HepG2 (cell line): ENCODE measurements at regions not wholly inside any gene's neighbourhood (a gene's known extent, or its start where the extent isn't known, plus 50 kb on each side); places are given as distances from the start of the nearest gene placed in this dataset.
A peak's percentile ranks its signal among the peaks of the same experiment; 100 is the strongest.

Experiments used
- ISX ChIP-seq: sonication (generic); formaldehyde crosslinking; conservative IDR thresholded peaks from 2 replicates; pipeline ENCODE4 v1.5.0; 2020; ENCODE audit warnings: missing genetic modification reagents
- REPIN1 ChIP-seq: sonication (generic); formaldehyde crosslinking; IDR thresholded peaks from 2 replicates; pipeline ENCODE4 v1.8.0; 2022; ENCODE audit warnings: missing genetic modification reagents, low read depth, mild to moderate bottlenecking, borderline replicate concordance
- RXRA ChIP-seq: sonication (generic); formaldehyde crosslinking; IDR thresholded peaks from 2 replicates; pipeline ENCODE4 v1.5.1; 2020; ENCODE audit warnings: missing genetic modification reagents
- RXRB ChIP-seq: IDR thresholded peaks from 2 replicates; pipeline ENCODE4 v1.6.1; 2016; ENCODE audit warnings: borderline replicate concordance, missing genetic modification reagents, missing compliant biosample characterization
- SETDB1 ChIP-seq: sonication (generic); formaldehyde crosslinking; IDR thresholded peaks from 2 replicates; pipeline ENCODE4 v1.5.1; 2020; ENCODE audit warnings: missing genetic modification reagents, mild to moderate bottlenecking, borderline replicate concordance
- SMAD3 ChIP-seq: sonication (generic); formaldehyde crosslinking; IDR thresholded peaks from 2 replicates; pipeline ENCODE4 v1.4.0; 2020; ENCODE audit warnings: missing genetic modification reagents
- SSRP1 ChIP-seq: IDR thresholded peaks from 2 replicates; pipeline ENCODE4 v1.6.1; 2016; ENCODE audit warnings: control low read depth
- STAT5B ChIP-seq: sonication (generic); formaldehyde crosslinking; IDR thresholded peaks from 2 replicates; pipeline ENCODE4 v1.4.0; 2020; ENCODE audit warnings: missing genetic modification reagents
- TBX2 ChIP-seq: sonication (generic); formaldehyde crosslinking; IDR thresholded peaks from 2 replicates; pipeline ENCODE4 v1.5.0; 2020; ENCODE audit warnings: missing genetic modification reagents, mild to moderate bottlenecking, borderline replicate concordance
- TCF7 ChIP-seq: sonication (generic); IDR thresholded peaks from 2 replicates; pipeline ENCODE4 v1.6.1; 2016; ENCODE audit warnings: antibody characterized with exemption, low read depth
- ZBTB8A ChIP-seq: sonication (generic); formaldehyde crosslinking; IDR thresholded peaks from 2 replicates; pipeline ENCODE4 v1.4.0; 2020; ENCODE audit warnings: mild to moderate bottlenecking, low read depth, missing genetic modification reagents, borderline replicate concordance
- ZNF441 ChIP-seq: sonication (generic); formaldehyde crosslinking; IDR thresholded peaks from 2 replicates; pipeline ENCODE4 v1.7.0; 2021; ENCODE audit warnings: missing genetic modification reagents, borderline replicate concordance
- ZNF446 ChIP-seq: sonication (generic); formaldehyde crosslinking; IDR thresholded peaks from 2 replicates; pipeline ENCODE4 v1.5.0; 2020; ENCODE audit warnings: mild to moderate bottlenecking, missing genetic modification reagents
- ZNF672 ChIP-seq: sonication (generic); formaldehyde crosslinking; IDR thresholded peaks from 2 replicates; pipeline ENCODE4 v1.8.1; 2022; ENCODE audit warnings: missing genetic modification reagents
- ZNF691 ChIP-seq: sonication (generic); formaldehyde crosslinking; IDR thresholded peaks from 2 replicates; pipeline ENCODE4 v1.4.0; 2020; ENCODE audit warnings: missing genetic modification reagents, low read depth, mild to moderate bottlenecking, borderline replicate concordance
- ZNF777 ChIP-seq: sonication (generic); formaldehyde crosslinking; IDR thresholded peaks from 2 replicates; pipeline ENCODE4 v1.4.0; 2020; ENCODE audit warnings: missing genetic modification reagents
- ZNF790 ChIP-seq: sonication (generic); formaldehyde crosslinking; IDR thresholded peaks from 2 replicates; pipeline ENCODE4 v1.8.0; 2022; ENCODE audit warnings: missing genetic modification reagents, mild to moderate bottlenecking, borderline replicate concordance
- ZNF792 ChIP-seq: IDR thresholded peaks from 2 replicates; pipeline ENCODE4 v1.6.1; 2016
- ZNF891 ChIP-seq: sonication (generic); formaldehyde crosslinking; IDR thresholded peaks from 2 replicates; pipeline ENCODE4 v1.5.0; 2020; ENCODE audit warnings: mild to moderate bottlenecking, missing genetic modification reagents
- TF ChIP-seq, protein P1 (sequence below): sonication (generic); formaldehyde crosslinking; IDR thresholded peaks from 2 replicates; pipeline ENCODE4 v1.4.0; 2020; ENCODE audit warnings: missing genetic modification reagents
- TF ChIP-seq, protein P2 (sequence below): sonication (generic); formaldehyde crosslinking; IDR thresholded peaks from 2 replicates; pipeline ENCODE4 v1.5.1; 2020; ENCODE audit warnings: missing genetic modification reagents, mild to moderate bottlenecking, borderline replicate concordance
- TF ChIP-seq, protein P3 (sequence below): IDR thresholded peaks from 2 replicates; pipeline ENCODE4 v1.6.1; 2016; ENCODE audit warnings: mild to moderate bottlenecking

- TF ChIP-seq, protein P1, sequence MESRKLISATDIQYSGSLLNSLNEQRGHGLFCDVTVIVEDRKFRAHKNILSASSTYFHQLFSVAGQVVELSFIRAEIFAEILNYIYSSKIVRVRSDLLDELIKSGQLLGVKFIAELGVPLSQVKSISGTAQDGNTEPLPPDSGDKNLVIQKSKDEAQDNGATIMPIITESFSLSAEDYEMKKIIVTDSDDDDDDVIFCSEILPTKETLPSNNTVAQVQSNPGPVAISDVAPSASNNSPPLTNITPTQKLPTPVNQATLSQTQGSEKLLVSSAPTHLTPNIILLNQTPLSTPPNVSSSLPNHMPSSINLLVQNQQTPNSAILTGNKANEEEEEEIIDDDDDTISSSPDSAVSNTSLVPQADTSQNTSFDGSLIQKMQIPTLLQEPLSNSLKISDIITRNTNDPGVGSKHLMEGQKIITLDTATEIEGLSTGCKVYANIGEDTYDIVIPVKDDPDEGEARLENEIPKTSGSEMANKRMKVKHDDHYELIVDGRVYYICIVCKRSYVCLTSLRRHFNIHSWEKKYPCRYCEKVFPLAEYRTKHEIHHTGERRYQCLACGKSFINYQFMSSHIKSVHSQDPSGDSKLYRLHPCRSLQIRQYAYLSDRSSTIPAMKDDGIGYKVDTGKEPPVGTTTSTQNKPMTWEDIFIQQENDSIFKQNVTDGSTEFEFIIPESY (CRISPR knock-in tag), result no peak
- TF ChIP-seq ZNF691 (no peak), ZNF777 (no peak), RXRA (CRISPR knock-in tag) (no peak; the same call in 1 of the 2 replicates), SSRP1 (no peak), ZBTB8A (CRISPR knock-in tag) (no peak), ZNF441 (CRISPR knock-in tag) (no peak), STAT5B (no peak), SMAD3 (CRISPR knock-in tag) (peak; percentile 75; the same call in 1 of the 2 replicates), RXRB (CRISPR knock-in tag) (peak; percentile 81), ZNF672 (CRISPR knock-in tag) (no peak), SETDB1 (CRISPR knock-in tag) (no peak), TBX2 (CRISPR knock-in tag) (peak; percentile 20; the same call in 1 of the 2 replicates), ZNF790 (CRISPR knock-in tag) (no peak), REPIN1 (CRISPR knock-in tag) (no peak), ZNF446 (CRISPR knock-in tag) (no peak), ZNF891 (CRISPR knock-in tag) (no peak), TCF7 (peak; percentile 93), ZNF792 (CRISPR knock-in tag) (0 out of 2 replicates have a peak, but pooled peaks have one; percentile 19), ISX (CRISPR knock-in tag) (no peak)
- TF ChIP-seq, protein P2, sequence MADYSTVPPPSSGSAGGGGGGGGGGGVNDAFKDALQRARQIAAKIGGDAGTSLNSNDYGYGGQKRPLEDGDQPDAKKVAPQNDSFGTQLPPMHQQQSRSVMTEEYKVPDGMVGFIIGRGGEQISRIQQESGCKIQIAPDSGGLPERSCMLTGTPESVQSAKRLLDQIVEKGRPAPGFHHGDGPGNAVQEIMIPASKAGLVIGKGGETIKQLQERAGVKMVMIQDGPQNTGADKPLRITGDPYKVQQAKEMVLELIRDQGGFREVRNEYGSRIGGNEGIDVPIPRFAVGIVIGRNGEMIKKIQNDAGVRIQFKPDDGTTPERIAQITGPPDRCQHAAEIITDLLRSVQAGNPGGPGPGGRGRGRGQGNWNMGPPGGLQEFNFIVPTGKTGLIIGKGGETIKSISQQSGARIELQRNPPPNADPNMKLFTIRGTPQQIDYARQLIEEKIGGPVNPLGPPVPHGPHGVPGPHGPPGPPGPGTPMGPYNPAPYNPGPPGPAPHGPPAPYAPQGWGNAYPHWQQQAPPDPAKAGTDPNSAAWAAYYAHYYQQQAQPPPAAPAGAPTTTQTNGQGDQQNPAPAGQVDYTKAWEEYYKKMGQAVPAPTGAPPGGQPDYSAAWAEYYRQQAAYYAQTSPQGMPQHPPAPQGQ (CRISPR knock-in tag), result no peak
- TF ChIP-seq, protein P3, sequence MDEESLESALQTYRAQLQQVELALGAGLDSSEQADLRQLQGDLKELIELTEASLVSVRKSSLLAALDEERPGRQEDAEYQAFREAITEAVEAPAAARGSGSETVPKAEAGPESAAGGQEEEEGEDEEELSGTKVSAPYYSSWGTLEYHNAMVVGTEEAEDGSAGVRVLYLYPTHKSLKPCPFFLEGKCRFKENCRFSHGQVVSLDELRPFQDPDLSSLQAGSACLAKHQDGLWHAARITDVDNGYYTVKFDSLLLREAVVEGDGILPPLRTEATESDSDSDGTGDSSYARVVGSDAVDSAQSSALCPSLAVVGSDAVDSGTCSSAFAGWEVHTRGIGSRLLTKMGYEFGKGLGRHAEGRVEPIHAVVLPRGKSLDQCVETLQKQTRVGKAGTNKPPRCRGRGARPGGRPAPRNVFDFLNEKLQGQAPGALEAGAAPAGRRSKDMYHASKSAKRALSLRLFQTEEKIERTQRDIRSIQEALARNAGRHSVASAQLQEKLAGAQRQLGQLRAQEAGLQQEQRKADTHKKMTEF (CRISPR knock-in tag), result peak; percentile 87
Measured at GRCh38 chr18:39419315-39419714, 1853.7 kb upstream of the CELF4 start (continued).
